ENCODE measurements at regions not wholly inside any gene's neighbourhood (a gene's known extent, or its start where the extent isn't known, plus 50 kb on each side); places are given as distances from the start of the nearest gene placed in this dataset.
"Not testable (repeated sequence)": the region's sequence is repeated elsewhere in the genome, so short reads cannot be mapped to it uniquely, and the experiment has no call there.

GRCh38 chr6:102150549-102150948 lies 757.0 kb downstream of the GRIK2 start:
- H3K36me3 ChIP-seq (ENCODE audit: low read depth): no peaks in the 10 kb centered on the region
- no peak overlapping the region for H3K4me3 ChIP-seq
- H2AFZ ChIP-seq: no peak overlapping the region
- intact Hi-C loops (cut with micrococcal nuclease; ENCODE audit: unreplicated experiment): no loop called here
- DNase-seq: no peak
- H4K20me1 ChIP-seq (ENCODE audit: insufficient read depth): no peaks in the 10 kb centered on the region
- no peaks in the 10 kb centered on the region for H3K4me1 ChIP-seq (replicated peaks; ENCODE audit: insufficient read depth)
- no peaks in the 10 kb centered on the region for H3K27me3 ChIP-seq (ENCODE audit: insufficient read depth, low read depth)
- POLR2A ChIA-PET (ENCODE audit: unreplicated experiment): no interaction called here
- H3K4me2 ChIP-seq: no peak overlapping the region
- no peaks in the 10 kb centered on the region for H3F3A ChIP-seq (ENCODE audit: insufficient read depth, low read depth)
- no peaks in the 10 kb centered on the region; the same call in 1 of the 2 replicates for H3K9me2 ChIP-seq (ENCODE audit: insufficient read depth)
- CTCF ChIA-PET: no interaction called here
- H3K27ac ChIP-seq: no peak overlapping the region
- no peaks in the 10 kb centered on the region for H3K9me3 ChIP-seq (ENCODE audit: insufficient read depth, low read depth)
- TF ChIP-seq, protein P1, sequence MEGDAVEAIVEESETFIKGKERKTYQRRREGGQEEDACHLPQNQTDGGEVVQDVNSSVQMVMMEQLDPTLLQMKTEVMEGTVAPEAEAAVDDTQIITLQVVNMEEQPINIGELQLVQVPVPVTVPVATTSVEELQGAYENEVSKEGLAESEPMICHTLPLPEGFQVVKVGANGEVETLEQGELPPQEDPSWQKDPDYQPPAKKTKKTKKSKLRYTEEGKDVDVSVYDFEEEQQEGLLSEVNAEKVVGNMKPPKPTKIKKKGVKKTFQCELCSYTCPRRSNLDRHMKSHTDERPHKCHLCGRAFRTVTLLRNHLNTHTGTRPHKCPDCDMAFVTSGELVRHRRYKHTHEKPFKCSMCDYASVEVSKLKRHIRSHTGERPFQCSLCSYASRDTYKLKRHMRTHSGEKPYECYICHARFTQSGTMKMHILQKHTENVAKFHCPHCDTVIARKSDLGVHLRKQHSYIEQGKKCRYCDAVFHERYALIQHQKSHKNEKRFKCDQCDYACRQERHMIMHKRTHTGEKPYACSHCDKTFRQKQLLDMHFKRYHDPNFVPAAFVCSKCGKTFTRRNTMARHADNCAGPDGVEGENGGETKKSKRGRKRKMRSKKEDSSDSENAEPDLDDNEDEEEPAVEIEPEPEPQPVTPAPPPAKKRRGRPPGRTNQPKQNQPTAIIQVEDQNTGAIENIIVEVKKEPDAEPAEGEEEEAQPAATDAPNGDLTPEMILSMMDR (conservative IDR thresholded peaks at IDR 0.05): no peak
- no peak for TF ChIP-seq EZH2 (IDR thresholded peaks at IDR 0.05; ENCODE audit: low read depth)
- BruUV-seq (replicated peaks): no TSS peak
- no peaks in the 10 kb centered on the region for H3K79me2 ChIP-seq (ENCODE audit: low read depth)

DNA sequence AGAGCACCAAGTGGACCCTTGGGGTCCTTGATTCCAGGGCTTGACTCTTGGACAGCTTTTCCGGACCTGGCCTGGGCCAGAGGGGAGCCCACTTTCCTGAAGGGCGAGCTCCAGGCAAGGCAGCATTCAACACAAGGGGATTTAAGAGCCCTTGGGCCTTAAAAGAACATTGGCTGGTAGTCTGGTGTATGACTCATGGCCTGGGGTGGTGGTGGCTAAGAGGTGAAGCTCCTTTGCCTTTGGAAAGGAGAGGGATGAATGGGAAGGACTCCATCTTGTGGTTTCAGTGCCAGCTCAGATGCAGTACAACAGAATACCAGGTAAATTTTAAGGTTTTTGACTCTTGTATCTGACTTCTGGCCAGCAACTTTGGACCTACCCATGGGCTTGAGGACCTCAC lies 760.7 kb downstream of the GRIK2 start:
- no peaks in the 10 kb centered on the region for H4K20me1 ChIP-seq (ENCODE audit: insufficient read depth)
- H3K27ac ChIP-seq: no peak overlapping the region
- H2AFZ ChIP-seq: no peak overlapping the region
- H3K9me3 ChIP-seq (ENCODE audit: insufficient read depth, low read depth): no peaks in the 10 kb centered on the region
- H3K4me2 ChIP-seq: no peak overlapping the region
- no peaks in the 10 kb centered on the region for H3F3A ChIP-seq (ENCODE audit: insufficient read depth, low read depth)
- H3K79me2 ChIP-seq (ENCODE audit: low read depth): no peaks in the 10 kb centered on the region
- no peak for DNase-seq
- H3K9me2 ChIP-seq (ENCODE audit: insufficient read depth): no peaks in the 10 kb centered on the region; the same call in 1 of the 2 replicates
- ChIA-PET POLR2A (ENCODE audit: unreplicated experiment) (no interaction called here), CTCF (no interaction called here)
- H3K4me3 ChIP-seq: no peak overlapping the region
- intact Hi-C loops (cut with micrococcal nuclease; ENCODE audit: unreplicated experiment): no loop called here
- TF ChIP-seq, protein P1 (conservative IDR thresholded peaks at IDR 0.05): no peak
- TF ChIP-seq EZH2 (IDR thresholded peaks at IDR 0.05; ENCODE audit: low read depth): no peak
- no peaks in the 10 kb centered on the region for H3K4me1 ChIP-seq (replicated peaks; ENCODE audit: insufficient read depth)
- no peaks in the 10 kb centered on the region for H3K27me3 ChIP-seq (ENCODE audit: insufficient read depth, low read depth)
- H3K36me3 ChIP-seq (ENCODE audit: low read depth): no peaks in the 10 kb centered on the region
- BruUV-seq (replicated peaks): no TSS peak

GRCh38 chr6:102154874-102155273 lies 761.4 kb downstream of the GRIK2 start:
- no peak for DNase-seq
- BruUV-seq (replicated peaks): no TSS peak
- Histone ChIP-seq H3K9me3 (ENCODE audit: insufficient read depth, low read depth) (no peaks in the 10 kb centered on the region), H3K79me2 (ENCODE audit: low read depth) (no peaks in the 10 kb centered on the region), H2AFZ (no peak overlapping the region), H3K27me3 (ENCODE audit: insufficient read depth, low read depth) (no peaks in the 10 kb centered on the region), H3K4me3 (no peak overlapping the region), H3K9me2 (ENCODE audit: insufficient read depth) (no peaks in the 10 kb centered on the region; the same call in 1 of the 2 replicates), H3K36me3 (ENCODE audit: low read depth) (no peaks in the 10 kb centered on the region), H3F3A (ENCODE audit: insufficient read depth, low read depth) (no peaks in the 10 kb centered on the region), H3K27ac (no peak overlapping the region), H3K4me1 (replicated peaks; ENCODE audit: insufficient read depth) (no peaks in the 10 kb centered on the region), H4K20me1 (ENCODE audit: insufficient read depth) (no peaks in the 10 kb centered on the region), H3K4me2 (no peak overlapping the region)
- intact Hi-C loops (cut with micrococcal nuclease; ENCODE audit: unreplicated experiment): no loop called here
- TF ChIP-seq, protein P1 (conservative IDR thresholded peaks at IDR 0.05): no peak
- TF ChIP-seq EZH2 (IDR thresholded peaks at IDR 0.05; ENCODE audit: low read depth): no peak
- POLR2A ChIA-PET (ENCODE audit: unreplicated experiment): no interaction called here
- CTCF ChIA-PET: no interaction called here

DNA sequence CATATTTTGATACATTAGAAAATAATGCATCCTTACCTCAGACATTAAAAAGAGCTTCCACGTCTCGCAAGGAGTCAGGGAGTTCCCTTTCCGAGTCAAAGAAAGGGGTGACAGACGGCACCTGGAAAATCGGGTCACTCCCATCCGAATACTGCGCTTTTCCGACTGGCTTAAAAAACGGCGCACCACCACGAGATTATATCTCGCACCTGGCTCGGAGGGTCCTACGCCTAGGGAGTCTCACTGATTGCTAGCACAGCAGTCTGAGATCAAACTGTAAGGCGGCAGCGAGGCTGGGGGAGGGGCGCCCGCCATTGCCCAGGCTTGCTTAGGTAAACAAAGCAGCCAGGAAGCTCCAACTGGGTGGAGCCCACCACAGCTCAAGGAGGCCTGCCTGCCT lies 776.3 kb downstream of the GRIK2 start:
- H2AFZ ChIP-seq; CTCF ChIA-PET; DNase-seq; H3K36me3 ChIP-seq (ENCODE audit: low read depth); POLR2A ChIA-PET (ENCODE audit: unreplicated experiment); H3K4me2 ChIP-seq; H3K9me2 ChIP-seq (ENCODE audit: insufficient read depth); H4K20me1 ChIP-seq (ENCODE audit: insufficient read depth); H3K9me3 ChIP-seq (ENCODE audit: insufficient read depth, low read depth); intact Hi-C loops (cut with micrococcal nuclease; ENCODE audit: unreplicated experiment); H3K27me3 ChIP-seq (ENCODE audit: insufficient read depth, low read depth); H3F3A ChIP-seq (ENCODE audit: insufficient read depth, low read depth); H3K4me1 ChIP-seq (replicated peaks; ENCODE audit: insufficient read depth); H3K4me3 ChIP-seq; H3K27ac ChIP-seq; H3K79me2 ChIP-seq (ENCODE audit: low read depth); BruUV-seq (replicated peaks): not testable (repeated sequence)
